HG03354 (cell line): ENCODE measurements at regions not wholly inside any gene's neighbourhood (a gene's known extent, or its start where the extent isn't known, plus 50 kb on each side); places are given as distances from the start of the nearest gene placed in this dataset.
A peak's percentile ranks its signal among the peaks of the same experiment; 100 is the strongest.

ENCODE experiments used
- ATAC-seq: cut with Tn5 transposase; IDR thresholded peaks from one replicate; pipeline ENCODE4 v1.9.1; 2021; ENCODE audit warnings: mild to moderate bottlenecking; ENCODE audit not compliant: unreplicated experiment, poor library complexity, severe bottlenecking

DNA sequence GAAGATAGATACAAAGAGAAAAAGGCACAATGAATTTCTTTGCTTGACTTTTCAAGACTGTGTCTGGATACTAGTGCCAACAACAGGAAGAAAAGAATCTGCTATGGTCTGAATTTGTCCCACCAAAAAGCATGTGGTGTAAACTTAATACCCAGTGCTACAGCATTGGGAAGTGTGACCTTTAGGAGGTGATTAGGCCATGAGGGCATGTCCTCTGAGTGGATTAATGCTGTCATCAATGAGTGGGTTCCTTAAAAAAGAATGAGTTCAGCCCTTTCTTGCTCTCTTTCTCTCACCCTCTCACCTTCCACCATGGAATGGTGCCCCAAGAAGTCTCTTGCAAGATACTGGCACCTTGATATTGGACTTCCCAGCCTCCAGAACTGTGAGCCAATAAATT is 155.7 kb upstream of the GPRIN3 start:
- no peak for ATAC-seq

DNA sequence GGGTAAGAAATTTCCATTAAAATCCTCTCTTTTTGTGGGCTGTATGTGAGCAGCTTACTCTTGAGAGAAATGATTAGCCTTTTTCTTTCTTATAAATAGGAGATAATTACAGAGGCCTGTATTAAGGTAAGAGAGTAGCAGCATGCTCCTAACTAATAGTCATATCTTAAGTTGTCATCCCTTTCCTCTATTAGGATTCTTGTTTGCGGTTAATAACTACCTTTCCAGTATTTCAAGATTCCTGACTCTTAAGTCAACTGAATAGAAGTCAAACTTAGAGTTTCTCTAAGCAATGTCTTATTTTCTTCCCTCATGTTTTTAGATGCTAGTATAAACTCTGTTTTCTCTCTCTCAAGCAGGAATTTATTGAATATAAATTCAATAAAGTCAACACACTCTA is 139.9 kb upstream of the GPRIN3 start:
- ATAC-seq, result no peak

DNA sequence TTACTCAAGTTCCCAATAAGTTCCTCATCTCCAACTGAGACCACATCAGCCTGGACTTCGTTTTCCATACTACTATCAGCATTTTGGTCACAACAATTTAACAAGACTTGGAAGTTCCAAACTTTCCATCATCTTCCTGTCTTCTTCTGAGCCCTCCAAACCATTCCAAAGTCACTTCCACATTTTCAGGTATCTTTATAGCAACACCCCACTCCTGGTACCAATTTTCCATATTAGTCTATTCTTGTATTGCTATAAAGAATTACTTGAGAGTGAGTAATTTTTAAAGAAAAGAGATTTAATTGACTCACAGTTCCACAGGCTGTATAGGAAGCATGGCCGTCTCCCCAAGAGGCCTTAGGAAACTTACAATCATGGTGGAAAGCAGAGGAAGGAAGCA is 138.6 kb upstream of the GPRIN3 start:
- ATAC-seq, result no peak

DNA sequence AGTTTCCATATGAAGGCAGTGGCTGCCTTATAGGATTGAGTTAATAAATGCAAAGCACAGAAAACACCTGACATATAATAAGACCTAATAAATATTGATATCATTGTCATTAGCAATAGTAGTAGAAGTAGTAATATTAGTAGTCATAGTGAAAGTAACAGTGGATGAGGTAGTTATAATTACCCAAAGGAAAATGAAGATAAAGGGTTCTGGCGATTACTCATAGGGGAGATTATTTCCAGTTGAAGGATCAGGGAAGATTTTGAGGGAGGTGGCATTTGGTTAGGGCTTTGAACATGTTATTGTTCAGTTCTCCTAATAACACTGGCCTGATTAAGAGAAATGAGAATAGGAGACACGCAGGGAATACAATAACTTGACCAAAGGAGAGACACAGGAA is 131.9 kb upstream of the GPRIN3 start:
- no peak for ATAC-seq

DNA sequence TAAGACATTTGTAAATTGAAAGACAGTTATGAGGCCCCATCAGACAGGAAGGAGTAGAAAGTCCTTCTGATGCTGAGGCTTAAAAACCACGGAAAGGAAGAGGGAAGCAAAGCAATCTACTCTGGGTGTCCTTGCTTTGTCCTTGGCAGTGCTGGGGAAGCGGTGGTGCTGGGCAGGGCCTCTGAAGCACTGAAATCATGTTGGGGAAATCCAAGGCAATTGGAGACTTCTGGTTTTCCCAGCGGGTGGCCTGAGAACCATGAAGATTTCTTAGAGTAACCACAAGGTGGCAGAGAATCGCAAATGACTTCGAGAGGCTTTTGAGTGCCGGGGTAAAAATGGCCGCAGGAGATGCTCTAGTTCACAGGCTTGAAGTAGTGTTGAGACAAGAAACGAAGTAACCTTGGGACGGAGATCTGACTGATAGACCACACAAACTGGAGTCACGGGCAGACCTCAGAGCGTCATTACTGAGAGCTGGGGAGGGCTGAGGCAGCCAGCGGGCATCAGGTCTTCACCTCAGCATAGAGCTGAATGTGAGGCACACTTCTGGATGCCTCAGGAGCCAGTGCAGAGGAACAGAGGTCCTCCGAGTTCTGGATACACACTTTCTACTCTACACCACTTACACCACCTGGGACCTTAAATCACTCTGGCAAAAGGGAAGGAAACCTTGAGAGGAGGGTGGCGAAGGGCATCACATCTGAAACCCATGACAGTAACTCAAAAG is 130.7 kb upstream of the GPRIN3 start:
- peak; percentile 71 for ATAC-seq

DNA sequence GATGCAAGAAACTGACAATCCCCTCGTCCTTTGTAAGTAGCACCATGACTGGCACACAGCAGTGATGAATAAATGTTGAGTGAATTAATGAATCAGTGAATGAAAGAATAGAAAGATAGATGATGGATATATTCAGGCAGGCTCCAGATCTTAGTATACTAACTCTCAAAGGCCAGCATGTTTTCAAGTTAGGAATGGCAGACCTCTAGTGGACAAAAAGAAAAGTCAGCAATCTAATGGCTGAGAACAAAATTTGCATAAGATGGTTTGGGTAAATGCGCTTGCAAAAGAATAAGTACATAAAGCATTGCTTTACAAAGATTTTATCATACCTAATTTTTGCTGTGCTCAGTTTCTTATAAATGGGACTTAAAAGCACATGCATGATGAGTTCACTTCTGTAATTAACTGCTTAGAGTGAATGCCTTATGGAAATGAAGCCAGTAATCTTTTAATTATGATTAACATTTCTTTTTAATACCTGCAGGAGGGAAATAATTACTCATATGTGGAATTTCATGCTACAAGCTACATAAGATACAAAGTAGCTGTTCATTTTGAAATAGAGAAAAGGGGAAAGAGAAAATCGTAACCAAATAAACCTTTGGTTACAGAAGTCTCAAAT is 126.9 kb upstream of the GPRIN3 start:
- ATAC-seq, result peak; percentile 87

DNA sequence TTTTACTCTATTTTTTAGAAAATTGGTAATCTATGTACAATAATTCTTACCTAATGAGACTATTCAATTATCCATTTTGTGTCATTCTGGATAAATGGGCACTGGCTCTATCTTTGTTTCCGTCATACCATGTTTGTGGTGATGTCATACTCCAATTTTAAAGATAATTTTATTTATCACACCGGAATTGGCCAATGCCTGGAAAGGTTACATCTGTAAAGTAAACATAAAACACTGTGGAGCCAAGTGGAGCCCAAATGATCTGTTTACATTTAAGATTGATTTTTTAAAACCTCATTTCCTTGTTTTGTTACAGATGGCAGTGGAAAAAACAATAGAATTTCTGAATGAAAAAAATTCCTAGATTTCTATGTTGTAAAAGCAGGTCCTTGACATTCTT is 120.2 kb upstream of the GPRIN3 start:
- ATAC-seq, result no peak

DNA sequence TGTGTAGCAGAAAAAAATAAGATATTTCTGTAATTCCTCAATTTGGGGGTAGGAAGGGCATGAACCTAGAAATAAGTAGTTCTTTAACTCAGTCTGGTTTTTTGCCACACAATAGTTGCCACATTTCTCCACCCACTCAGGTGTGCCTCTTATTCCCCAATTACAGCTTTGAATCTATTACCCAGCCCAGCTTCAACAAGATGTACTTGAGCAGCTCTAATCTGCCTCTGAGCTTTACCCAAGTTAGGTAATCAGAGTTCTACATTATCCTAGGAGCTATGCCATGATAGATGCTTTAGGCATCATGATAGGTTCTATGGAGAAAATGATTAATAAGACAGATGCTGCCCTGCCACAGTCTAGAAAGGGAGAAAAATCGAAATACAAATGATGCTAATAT is 117.4 kb upstream of the GPRIN3 start:
- no peak for ATAC-seq

DNA sequence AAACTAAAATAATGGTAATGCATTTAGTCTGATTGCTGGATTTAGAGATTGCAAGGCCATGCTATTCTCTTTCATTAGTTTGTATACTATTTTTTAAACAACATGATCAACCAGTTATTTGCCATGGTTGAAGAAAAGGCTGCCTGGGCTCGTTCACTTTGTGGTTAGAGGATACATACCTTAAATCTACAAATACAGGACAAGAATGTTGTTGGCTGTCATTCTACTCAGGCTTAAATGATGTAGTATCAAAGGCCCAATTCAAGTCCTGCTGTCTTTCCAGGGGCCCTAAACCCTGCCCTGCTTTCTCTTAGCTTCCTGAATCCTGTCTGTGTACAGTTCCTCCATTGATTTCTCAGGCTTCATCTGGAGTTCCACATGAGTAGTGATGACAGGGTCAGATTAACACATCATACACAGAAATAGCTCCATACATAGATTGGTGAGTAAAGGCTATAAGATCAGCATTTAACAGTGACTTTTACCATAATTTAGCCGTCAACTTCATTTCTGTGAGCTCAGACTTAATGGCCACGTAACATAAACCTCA is 114.9 kb upstream of the GPRIN3 start:
- ATAC-seq, result no peak

DNA sequence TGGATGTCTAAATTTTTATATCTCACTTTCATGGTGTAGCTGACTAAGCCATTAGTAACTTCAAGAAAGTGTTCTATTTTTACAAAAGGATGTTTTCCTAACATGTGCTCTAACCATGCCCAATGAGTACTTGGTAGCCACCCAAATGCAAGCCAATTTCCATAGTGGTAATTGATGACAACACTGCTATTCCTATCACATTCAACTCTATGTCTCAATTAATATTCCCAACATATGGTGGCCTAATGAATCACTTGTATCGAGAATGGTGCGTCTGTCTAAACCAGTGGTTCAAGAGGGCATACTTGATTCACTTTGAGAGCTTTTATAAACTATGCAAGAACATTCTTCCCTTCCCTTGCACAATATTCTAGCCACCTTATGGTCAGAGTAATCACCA is 112.9 kb upstream of the GPRIN3 start:
- no peak for ATAC-seq

DNA sequence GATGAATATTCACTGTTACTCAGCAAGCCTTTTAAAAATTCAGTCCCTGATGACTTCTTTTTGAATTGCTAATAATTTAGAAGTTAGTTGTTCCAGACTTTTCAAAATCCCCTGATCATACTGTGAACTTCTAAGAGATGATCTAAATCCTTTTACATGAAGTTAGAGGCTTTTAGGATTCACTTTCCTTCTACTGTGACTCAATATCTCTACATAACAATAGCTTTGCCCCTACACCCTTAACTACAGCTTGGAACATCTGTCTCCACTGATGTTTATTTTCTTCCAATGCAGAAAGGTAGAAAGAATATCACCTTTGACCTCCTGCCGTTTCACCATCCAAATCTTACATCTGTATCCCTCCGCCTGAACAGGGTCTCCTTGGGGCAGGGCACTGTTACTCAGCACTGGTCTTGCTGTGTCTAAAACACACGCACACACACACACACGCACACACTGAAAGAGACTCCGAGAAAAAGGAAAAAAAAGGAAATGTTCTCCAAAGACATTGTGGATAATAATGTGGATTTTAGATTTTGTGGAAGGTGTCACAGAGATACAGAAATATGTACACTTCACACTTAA is 111.6 kb upstream of the GPRIN3 start:
- no peak for ATAC-seq

DNA sequence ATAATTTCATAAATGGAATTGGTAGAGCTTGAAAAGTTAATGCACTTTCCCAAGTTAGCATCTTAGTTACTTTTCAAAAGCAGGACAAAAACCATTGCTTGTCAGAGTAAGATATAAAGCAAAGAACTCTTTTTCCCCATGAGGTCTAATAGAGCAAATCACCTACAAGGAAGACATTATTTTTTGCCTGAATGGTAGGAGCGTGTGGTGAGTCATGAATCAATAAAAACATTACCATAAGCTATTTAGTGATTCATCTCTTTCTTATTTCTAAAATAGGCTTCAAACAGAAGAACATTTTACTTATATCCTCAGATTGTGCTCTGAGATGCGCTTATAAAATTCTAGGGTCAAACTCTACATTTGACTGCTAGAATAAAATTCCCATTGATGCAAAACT is 109.4 kb upstream of the GPRIN3 start:
- no peak for ATAC-seq

DNA sequence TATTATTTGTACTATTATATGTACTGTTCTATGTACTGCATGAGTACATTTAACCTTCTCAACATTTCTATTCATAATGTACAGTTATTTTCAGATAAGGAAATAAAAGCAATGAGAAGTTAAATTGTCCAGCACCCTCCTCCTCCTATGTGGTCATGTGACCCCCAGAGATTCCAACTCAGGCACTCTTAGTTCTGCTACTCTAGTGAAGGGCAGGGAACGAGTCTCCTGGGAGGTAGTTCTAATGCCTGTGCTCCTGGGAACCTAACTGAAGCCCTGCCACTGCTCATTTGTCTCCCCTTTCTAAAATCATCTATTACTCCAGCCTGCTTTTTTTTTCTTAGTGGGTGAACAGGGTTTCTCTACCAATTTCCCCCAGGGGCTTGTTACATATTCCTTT is 105.9 kb upstream of the GPRIN3 start:
- ATAC-seq, result no peak

DNA sequence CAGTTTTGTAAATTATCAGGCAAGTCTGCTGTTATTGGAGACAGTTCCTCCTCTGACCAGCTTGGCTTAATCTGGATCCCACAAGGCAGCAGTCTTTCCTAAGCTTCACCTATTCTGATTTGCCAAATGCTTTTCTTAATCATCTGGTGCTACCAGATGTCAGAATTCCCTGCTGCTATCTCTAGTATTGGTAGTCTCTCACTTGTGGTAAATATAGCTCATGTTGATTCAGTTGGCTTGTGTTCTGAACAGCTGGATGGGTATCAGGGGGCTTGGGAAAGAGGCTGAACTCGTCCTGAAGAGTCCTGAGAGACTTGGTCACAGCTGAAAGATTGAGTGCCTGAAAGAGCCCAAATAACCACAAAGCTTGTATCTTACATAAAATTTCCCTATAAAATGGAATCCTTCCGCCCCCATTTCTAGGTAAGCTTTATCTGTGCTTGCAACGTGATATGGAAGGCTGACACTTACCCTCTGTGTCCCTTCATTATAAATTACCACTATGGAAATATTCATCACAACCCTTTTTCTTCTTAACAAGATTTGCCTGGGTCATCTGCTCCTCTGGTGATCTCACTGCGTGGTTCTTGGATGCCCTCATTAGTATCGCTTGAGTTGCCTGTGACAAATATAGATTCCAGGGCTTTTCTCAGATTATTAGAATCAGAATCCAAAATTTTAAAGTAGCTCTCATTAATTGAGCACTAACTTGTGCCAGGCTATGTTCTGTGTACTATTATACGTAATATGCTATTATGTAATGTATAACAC is 104.1 kb upstream of the GPRIN3 start:
- ATAC-seq, result no peak

DNA sequence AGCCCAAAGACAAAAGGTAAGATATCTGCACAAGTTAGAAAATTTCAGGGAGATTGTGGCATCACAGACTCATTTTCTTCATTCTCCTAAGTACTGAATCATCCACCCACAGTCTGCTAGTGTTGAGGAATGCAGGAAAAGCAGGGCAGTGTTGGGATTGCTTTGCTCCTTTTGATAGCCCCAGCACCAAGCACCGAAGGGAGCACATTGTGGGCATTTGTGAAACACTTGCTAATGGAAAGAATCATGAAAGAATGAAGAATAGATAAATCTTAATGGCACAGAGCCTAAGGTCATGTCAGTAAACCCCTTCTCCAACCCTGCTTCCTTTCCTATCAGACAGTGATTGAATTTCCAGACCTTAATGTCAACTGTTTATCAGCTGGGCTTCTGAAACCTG is 103.1 kb upstream of the GPRIN3 start:
- no peak for ATAC-seq

DNA sequence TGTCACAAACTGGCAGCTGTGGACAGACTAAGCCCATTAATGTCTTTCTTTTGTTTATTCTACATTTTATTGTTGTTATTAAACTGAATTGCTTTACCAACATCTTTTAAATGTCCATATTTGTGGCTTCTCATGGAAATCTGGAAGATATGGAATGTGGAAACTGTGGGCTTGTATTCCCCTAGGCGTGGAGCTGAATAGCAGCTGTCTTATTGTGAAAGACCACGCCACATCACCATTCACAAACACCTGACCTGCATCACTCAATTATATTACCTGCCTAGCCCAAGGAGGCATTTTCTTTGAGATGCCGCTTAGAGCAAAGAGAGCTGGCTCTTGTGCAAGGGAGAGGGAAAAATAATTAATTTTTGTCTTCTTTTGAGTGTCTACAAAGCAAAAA is 96.9 kb upstream of the GPRIN3 start:
- ATAC-seq, result no peak

DNA sequence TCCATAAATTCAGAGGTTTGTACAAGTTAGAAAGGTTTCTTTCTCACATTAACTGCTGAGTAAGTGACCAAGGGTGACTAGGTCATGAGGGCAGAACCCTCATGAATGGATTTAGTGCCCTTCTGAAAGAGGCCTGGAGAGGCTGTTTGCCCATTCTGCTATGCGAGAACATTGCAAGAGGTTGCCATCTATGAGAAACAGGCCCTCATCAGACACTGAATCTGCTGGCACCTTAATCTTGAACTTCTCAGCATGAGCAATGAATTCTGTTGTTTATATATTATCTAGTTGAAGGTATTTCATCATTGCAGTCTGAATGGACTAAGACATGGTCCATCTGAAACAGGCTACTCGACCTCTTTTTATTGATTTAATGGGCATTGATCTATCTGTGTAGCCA is 96.2 kb upstream of the GPRIN3 start:
- no peak for ATAC-seq

DNA sequence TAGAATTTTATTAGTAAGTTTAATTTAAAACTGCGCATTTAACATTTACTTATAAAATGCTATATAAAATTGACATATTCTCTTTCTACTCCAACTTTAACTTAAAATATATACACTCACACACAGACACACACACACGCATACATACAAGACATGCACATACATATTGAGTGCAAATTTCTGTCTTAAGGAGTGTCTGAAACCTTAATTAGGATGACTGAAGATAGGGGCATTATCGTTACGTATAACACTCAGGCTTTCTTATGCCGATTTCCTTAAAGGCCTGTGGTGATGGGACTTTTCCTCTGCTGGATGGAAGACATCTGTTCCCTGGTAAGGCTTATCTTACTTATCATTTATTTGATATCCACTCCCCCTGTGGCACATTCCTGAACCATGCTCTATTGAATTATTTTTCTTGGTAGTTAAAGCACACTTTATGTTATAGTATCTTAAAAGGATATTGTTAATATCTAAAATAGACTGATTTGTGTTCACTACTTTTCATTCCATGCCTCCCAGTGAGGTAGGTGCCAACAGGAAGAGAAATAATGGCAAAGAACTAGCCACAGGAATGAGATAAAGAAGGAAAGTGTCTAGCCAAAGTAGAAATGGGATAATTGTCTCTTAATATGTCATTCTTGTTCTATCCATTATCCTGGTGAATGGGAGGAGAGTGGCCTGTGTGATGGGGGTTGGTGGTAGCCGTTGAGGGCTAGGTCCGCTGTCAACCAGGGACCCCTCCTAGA is 92.9 kb upstream of the GPRIN3 start:
- ATAC-seq, result no peak

DNA sequence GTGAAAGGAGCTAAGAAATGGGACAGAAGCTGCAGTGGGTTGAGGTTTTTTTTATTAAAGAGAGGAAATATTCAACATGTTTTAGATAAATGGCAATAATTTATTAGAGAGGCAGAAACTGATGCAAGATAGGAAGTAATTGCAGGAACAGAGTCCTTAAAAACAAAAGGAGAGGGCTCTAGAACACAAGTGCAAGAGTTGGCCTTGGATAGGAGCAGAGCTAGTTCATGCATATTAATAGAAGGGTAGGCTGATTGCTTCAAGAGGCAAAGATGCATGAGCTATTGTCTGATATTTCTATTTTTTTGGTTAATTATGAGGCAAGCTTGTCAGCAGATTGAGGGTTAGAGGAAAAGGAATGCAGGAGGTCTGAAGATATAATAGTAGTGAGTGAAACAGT is 91.0 kb upstream of the GPRIN3 start:
- ATAC-seq, result no peak

DNA sequence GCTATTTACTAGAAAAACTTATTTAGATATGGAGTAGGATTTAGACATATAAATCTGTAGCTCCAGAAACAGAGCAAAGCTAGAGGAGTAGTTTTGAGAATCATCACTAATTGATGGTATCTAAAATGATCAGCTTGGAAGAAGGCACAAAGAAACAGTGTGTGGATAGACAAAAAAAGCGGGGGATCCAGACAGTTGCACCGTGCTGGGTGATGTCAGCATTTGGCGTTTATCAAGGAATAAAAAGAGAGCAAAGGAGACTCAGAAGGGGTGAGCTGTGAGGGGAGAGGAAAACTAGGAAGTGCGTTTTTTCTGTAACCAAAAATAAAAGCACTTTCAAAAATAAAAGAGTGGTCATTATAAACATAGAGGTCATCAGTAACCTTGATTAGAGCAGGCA is 90.5 kb upstream of the GPRIN3 start:
- ATAC-seq, result no peak
